HEK293T (cell line): ENCODE measurements at regions not wholly inside any gene's neighbourhood (a gene's known extent, or its start where the extent isn't known, plus 50 kb on each side); places are given as distances from the start of the nearest gene placed in this dataset.

Experiments used
- ELF4 ChIP-seq: fragments of 450-650 bp; IDR thresholded peaks from 2 replicates; pipeline ENCODE4 v1.6.1; 2017; ENCODE audit warnings: antibody characterized with exemption
- FOXA1 ChIP-seq: fragments of 450-650 bp; IDR thresholded peaks from 2 replicates; pipeline ENCODE4 v1.6.1; 2016; ENCODE audit warnings: mild to moderate bottlenecking

- TF ChIP-seq ELF4 (no peak), FOXA1 (no peak)
Measured at GRCh38 chr7:41438705-41439514, 264.0 kb downstream of the INHBA start.
